22Rv1 (cell line): ENCODE measurements at regions not wholly inside any gene's neighbourhood (a gene's known extent, or its start where the extent isn't known, plus 50 kb on each side); places are given as distances from the start of the nearest gene placed in this dataset.

Experiments used
- ZFX ChIP-seq: fragments of 450-650 bp; IDR thresholded peaks from 2 replicates; pipeline ENCODE4 v1.6.1; 2017; ENCODE audit warnings: antibody characterized with exemption, borderline replicate concordance
- TF ChIP-seq, protein P1 (sequence below): fragments of 450-650 bp; IDR thresholded peaks from 2 replicates; pipeline ENCODE4 v1.5.1; 2017; ENCODE audit warnings: mild to moderate bottlenecking

GRCh38 chr19:24002256-24002945 is 84.6 kb upstream of the ZNF254 start:
- TF ChIP-seq, protein P1, sequence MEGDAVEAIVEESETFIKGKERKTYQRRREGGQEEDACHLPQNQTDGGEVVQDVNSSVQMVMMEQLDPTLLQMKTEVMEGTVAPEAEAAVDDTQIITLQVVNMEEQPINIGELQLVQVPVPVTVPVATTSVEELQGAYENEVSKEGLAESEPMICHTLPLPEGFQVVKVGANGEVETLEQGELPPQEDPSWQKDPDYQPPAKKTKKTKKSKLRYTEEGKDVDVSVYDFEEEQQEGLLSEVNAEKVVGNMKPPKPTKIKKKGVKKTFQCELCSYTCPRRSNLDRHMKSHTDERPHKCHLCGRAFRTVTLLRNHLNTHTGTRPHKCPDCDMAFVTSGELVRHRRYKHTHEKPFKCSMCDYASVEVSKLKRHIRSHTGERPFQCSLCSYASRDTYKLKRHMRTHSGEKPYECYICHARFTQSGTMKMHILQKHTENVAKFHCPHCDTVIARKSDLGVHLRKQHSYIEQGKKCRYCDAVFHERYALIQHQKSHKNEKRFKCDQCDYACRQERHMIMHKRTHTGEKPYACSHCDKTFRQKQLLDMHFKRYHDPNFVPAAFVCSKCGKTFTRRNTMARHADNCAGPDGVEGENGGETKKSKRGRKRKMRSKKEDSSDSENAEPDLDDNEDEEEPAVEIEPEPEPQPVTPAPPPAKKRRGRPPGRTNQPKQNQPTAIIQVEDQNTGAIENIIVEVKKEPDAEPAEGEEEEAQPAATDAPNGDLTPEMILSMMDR, result no peak
- TF ChIP-seq ZFX, result no peak
